NCI-H2171 (cell line): ENCODE measurements at regions not wholly inside any gene's neighbourhood (a gene's known extent, or its start where the extent isn't known, plus 50 kb on each side); places are given as distances from the start of the nearest gene placed in this dataset.

Source experiments
- DNase-seq: peaks from one replicate; lab custom pipeline; 2025; lab: John Stamatoyannopoulos, UW

- DNase-seq: no peak
Measured at GRCh38 chr5:28500511-28500910, 1462.1 kb upstream of the CDH9 start.

- no peak for DNase-seq
Measured at GRCh38 chr5:28499766-28500290, 1461.4 kb upstream of the CDH9 start.

- DNase-seq: no peak
Measured at GRCh38 chr5:28495876-28496275, 1457.5 kb upstream of the CDH9 start.

GRCh38 chr5:28493456-28493855, 1455.1 kb upstream of the CDH9 start:
- DNase-seq: no peak

DNA sequence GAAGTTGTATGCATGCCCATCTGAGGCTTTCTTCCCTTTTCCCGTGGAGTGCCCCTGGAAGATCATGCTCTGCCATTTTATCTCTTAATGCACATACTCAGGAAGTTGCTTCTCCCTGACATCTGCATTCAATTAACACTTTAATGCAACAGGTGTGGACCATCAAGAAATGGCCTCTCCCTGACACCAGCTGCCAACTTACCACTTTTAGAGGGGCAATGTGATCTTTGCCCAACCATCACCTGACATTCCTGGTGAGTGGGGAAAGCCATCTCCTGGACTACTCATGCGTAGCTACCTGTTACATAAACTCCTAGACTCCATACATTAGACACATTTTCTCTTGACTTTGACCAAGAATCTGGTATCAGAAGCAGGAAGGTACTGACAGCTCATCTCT, 1450.4 kb upstream of the CDH9 start:
- DNase-seq: no peak

DNA sequence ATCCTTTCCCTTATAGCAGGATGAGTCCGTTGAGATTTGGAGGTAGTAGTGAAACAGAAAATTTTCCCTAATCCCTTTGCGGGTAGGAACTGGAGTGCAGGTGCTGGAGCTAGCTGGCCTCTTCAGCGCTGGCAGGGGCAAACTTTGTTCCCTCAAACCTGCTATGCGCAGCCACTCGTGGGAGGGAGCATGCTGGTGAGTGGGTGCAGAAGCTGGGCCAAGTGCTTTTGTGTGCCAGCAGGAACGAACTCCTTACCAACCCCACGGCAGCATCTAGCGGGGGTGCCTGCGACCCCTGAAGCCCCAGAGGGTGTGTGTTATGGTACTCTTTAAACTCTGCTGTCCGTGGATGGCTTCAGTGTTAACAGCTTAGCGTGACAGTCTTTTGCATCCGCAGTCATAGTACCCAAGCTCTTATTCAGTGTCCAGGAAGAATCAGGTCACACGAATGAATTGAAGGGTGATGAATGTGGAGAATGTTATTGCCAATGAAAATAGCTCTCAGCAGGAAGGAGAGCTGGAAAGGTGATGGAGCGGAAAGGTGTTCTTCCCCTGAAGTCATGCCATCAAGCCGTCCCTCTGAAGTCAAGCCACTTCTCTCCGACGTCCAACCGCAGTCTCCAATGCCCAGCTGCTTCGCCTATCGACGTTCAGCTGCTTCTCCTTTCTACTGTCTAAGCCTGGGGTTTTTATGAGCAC, 1445.1 kb upstream of the CDH9 start:
- DNase-seq: no peak

DNA sequence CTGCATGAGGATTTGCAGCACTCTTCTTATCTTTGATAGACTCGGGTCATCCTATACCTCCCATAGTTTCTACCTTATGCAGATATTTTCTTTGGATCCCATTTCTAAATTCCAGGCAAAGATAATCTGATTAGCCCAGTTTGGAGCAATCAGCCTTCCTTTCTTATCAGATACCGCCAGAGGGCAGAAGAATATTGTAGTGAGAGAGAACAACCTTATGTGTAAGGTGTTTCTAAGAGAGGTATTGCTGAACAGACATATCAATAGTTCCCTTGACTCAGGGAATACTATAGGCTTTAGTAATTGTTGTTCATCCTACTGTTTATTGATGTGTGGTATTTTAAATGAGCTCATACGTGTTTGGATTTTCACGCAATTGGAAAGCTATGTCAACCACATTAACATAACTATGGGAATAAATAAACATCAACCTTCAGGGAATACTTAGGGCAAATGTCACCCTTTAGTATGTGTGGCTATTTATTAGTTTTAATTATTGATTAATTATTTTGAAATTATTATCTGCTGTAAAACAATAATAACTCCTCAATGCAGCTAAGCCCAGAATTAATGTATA, 1435.2 kb upstream of the CDH9 start:
- DNase-seq: no peak

- DNase-seq: no peak
Measured at GRCh38 chr5:28468166-28468565, 1429.8 kb upstream of the CDH9 start.

DNA sequence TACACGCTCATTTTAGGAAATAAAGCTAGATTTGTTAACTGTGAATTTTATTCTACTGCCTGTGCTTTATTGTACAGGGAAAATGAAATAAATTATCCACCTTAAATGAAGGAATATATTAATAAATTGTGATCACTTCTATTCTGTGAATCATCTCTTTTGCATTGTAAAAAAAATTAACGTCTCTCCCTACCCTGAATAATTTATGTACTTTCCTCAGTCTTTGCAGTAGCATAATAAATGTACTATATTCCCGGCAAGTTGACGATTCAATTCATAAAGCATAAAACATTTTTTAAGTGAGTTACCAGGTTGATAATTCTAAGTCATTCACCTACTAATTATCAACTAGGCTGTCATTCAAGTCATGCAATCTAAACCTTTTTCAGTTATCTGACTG, 1425.3 kb upstream of the CDH9 start:
- DNase-seq: no peak

GRCh38 chr5:28451483-28451882, 1413.1 kb upstream of the CDH9 start:
- DNase-seq: no peak

DNA sequence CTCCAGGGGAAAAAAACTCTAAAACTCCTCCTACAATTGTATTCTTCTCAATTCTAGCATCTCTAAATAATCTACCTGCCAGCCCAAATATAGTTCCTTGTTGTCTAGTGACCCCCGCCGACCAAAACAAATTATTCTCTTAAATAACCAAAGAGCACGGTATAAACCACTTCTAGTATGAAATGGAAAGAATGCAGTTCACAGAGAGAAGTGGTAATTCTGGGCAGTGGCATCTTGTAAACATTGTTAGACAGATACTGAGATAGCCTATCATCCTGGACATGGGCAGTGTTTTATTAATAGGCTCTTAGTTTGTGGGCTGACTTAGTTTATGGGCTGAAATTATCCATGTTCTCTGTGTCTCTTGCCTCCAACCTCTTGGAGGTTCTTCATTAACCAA, 1412.6 kb upstream of the CDH9 start:
- DNase-seq: no peak

DNA sequence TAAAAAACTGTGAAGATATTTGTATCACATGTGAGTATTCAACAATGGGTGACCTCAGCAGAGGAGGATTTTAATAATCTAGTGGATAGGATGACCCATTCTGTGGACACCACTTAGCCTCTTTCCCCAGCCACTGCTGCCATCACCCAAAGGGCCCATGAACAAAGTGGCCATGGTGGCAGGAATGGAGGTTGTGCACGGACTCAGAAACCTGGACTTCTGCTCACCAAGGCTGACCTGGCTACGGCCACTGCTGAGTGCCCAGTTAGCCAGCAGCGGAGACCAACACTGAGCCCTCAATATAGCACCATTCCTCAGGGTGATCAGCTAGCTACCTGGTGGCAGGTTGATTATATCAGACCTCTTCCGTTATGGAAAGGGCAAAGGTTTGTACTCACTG, 1410.4 kb upstream of the CDH9 start:
- no peak for DNase-seq

DNA sequence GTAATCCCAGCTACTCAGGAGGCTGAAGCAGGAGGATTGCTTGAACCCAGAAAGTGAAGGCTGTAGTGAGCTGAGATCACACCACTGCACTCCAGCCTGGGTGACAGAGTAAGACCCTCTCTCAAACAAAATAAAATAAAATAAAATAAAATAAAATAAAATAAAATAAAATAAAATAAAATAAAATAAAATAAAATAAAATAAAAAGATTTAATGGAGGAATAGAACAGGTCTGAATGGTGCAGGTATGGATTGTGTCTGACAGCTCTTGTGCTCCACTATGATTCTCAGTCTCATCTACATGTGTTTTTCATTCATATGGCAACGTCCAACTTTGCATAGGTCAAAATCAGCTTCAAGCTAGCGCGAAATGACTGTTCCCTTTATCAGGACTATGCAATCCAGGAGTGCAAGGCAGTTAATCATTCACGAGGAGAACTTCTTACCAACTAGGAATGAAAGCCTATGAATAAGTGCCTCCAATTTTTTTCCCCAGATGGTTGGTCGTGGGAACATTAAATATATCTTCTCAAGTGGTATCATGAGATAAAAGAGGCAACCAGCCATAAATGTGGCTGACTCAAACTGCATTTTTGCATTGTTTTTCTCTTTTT, 1392.3 kb upstream of the CDH9 start:
- no peak for DNase-seq

DNA sequence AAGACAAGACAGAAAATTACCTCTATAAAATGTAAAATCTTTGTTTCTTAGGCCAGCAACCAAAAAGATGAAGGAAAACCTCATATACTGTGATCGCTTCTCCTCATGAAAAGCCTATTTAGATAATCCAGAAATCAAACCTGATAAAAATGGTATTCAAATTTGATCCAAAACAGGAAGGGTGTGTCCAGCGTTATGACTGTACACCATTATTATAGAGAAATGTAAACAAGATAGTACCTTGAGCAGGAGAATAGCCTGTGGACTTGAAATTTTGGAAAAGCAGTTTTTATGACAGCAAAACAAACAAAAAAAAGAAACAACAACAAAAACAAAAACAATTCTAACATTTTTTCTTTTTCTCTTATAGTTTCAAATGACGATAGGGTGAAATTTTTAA, 1382.8 kb upstream of the CDH9 start:
- DNase-seq: no peak

- no peak for DNase-seq
Measured at GRCh38 chr5:28415791-28416443, 1377.5 kb upstream of the CDH9 start.

DNA sequence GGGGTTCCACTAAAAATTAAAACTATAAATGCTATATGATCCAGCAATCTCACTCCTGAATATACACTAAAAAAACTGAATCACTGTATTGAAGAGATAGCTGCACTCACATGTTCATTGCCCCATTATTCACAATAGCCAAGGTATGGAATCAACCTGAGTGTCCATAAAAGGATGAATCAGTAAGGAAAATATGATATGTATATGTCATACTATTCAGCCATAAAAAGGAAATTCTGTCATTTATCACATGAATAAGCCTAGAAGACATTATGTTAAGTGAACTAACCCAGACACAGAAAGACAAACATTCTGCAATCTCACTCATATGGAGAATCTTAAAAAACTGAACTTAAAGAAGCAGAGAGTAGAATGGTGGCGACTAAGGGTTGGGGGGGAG, 1376.2 kb upstream of the CDH9 start:
- DNase-seq: no peak

DNA sequence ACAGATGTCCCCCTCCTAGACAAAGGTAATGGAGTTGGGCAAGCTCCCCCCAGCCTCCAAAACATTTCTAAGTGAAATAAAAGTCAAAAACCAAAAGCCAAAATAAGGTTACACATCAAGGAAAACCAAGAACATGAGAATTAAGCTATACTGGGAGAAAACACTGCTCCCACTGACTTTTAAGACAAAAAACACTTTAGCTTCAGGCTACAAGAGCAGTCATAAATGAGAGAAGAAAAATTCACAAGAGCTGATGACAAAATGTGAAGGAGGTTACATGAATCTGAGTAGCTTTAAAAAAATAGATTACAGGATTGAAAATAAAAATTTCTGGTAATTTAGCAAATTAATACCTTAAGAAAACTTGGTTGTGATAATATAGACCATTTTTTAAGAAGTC, 1370.3 kb upstream of the CDH9 start:
- no peak for DNase-seq

GRCh38 chr5:28408186-28408585, 1369.8 kb upstream of the CDH9 start:
- DNase-seq: no peak

- no peak for DNase-seq
Measured at GRCh38 chr5:28404363-28405071, 1366.1 kb upstream of the CDH9 start.

DNA sequence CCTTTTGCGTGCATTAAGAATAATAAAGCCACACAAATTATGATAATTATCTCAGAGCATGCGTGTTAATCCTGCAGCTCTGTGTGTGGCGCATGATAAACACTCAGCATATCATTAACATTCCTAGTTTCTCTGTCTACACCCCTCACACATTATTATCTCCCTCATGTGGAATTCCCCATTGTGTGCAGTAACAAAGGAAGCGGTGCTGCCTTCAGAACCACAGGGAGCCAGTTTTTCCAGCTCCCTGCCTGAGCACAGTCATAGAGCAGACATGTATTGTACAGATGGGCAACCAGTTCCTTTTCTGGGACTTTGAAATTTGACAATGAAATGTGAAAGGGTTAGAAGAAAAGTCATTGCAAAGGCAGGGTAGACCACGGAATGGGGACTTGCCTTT, 1365.5 kb upstream of the CDH9 start:
- DNase-seq: no peak

- no peak for DNase-seq
Measured at GRCh38 chr5:28402590-28403301, 1364.4 kb upstream of the CDH9 start.

DNA sequence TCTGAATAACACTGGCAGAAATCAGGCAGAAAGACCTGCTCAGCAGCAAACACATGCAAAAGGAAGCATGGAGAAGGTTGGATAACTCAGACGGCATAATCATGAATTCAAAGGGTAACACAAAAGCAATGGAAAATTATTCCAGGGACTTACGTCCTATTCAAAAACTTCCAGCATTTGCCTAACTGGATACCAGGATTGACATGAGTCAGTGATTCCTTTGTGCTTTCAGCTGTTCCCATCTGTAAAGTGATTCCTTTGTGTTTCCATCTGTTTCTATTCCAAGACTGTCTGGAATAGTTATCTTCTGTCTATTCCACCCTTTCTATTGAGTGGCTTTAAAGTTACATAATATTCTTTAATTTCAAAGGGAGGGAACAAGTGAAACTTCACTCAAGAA, 1361.7 kb upstream of the CDH9 start:
- DNase-seq: no peak
